ENCODE measurements at regions not wholly inside any gene's neighbourhood (a gene's known extent, or its start where the extent isn't known, plus 50 kb on each side); places are given as distances from the start of the nearest gene placed in this dataset.

DNA sequence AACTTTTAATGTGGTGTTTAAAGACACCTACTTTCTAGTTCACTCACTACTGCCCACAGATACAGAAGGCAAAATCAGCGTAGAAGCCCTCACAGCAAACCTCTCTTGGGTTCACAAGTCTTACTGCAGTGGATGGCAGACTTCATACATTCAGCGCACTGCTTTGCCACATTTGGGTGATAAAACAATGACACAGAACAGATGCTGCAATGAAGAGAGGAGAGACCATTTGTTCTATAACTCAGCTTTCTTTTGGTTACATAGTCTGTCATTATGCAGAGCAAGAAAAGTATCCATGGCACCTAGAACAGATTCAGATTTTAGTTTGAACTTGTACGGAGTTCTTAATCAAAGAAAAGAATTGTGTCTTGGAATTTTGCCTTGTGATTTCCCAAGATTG, 459.0 kb downstream of the BCAT1 start:
- TF ChIP-seq GATA2 (IDR thresholded peaks at IDR 0.05; ENCODE audit: low read depth, low read length) (no peak), GATA3 (IDR thresholded peaks at IDR 0.05; ENCODE audit: low read depth, low read length) (no peak)

Data from SH-SY5Y (cell line).